Neural progenitor cell (in vitro differentiated cells): ENCODE measurements at regions not wholly inside any gene's neighbourhood (a gene's known extent, or its start where the extent isn't known, plus 50 kb on each side); places are given as distances from the start of the nearest gene placed in this dataset.
A peak's percentile ranks its signal among the peaks of the same experiment; 100 is the strongest.
"Not testable (repeated sequence)": the region's sequence is repeated elsewhere in the genome, so short reads cannot be mapped to it uniquely, and the experiment has no call there.

Experiments used
- DNase-seq: peaks from one replicate; pipeline ENCODE4 v3.0.0-alpha.2; 2016; ENCODE audit warnings: low spot score
- H2AFZ ChIP-seq: fragments of 200-600 bp; sonication (generic); replicated peaks from 2 replicates; pipeline ENCODE4 v1.6.1; 2016; ENCODE audit warnings: antibody characterized with exemption
- H3F3A ChIP-seq: fragments of 200-600 bp; sonication (generic); 2 replicates; pipeline ENCODE4 v1.6.1; 2016; ENCODE audit warnings: antibody characterized with exemption, low read depth
- H3K27ac ChIP-seq: fragments of 200-600 bp; sonication (generic); 2 replicates; pipeline ENCODE4 v1.5.1; 2016; ENCODE audit warnings: mild to moderate bottlenecking
- H3K27me3 ChIP-seq: fragments of 200-600 bp; sonication (generic); 2 replicates; pipeline ENCODE4 v1.6.1; 2016; ENCODE audit warnings: mild to moderate bottlenecking, moderate library complexity
- H3K36me3 ChIP-seq: fragments of 200-600 bp; sonication (generic); 2 replicates; pipeline ENCODE4 v1.5.1; 2016
- H3K4me1 ChIP-seq: fragments of 200-600 bp; sonication (generic); 2 replicates; pipeline ENCODE4 v1.6.1; 2016; ENCODE audit warnings: mixed run types
- H3K4me2 ChIP-seq: fragments of 200-600 bp; sonication (generic); 2 replicates; pipeline ENCODE4 v1.6.1; 2016
- H3K4me3 ChIP-seq: fragments of 200-600 bp; sonication (generic); 2 replicates; pipeline ENCODE4 v1.5.1; 2016
- H3K79me2 ChIP-seq: fragments of 200-600 bp; sonication (generic); 2 replicates; pipeline ENCODE4 v1.6.1; 2016; ENCODE audit warnings: low read depth
- H3K9ac ChIP-seq: fragments of 200-600 bp; sonication (generic); 2 replicates; pipeline ENCODE4 v1.6.1; 2016
- H3K9me3 ChIP-seq: fragments of 200-600 bp; sonication (generic); 2 replicates; pipeline ENCODE4 v1.5.1; 2016; ENCODE audit warnings: low read depth
- H4K20me1 ChIP-seq: fragments of 200-600 bp; sonication (generic); 2 replicates; pipeline ENCODE4 v1.6.1; 2016; ENCODE audit warnings: low read depth
- H3K27ac Mint-ChIP-seq: 3 replicates; pipeline ENCODE4 v1.8.0; 2021; ENCODE audit warnings: mixed read lengths
- H3K27me3 Mint-ChIP-seq: 2 replicates; pipeline ENCODE4 v1.8.0; 2022; ENCODE audit warnings: low read depth, mild to moderate bottlenecking, inconsistent platforms, moderate library complexity, mixed read lengths; ENCODE audit not compliant: insufficient read depth
- H3K36me3 Mint-ChIP-seq: 3 replicates; pipeline ENCODE4 v1.8.0; 2021; ENCODE audit warnings: mixed read lengths
- H3K4me1 Mint-ChIP-seq: 3 replicates; pipeline ENCODE4 v1.8.0; 2021; ENCODE audit warnings: mixed read lengths
- H3K4me3 Mint-ChIP-seq: 3 replicates; pipeline ENCODE4 v1.8.0; 2021; ENCODE audit warnings: mild to moderate bottlenecking, moderate library complexity, mixed read lengths
- H3K9me3 Mint-ChIP-seq: 3 replicates; pipeline ENCODE4 v1.8.0; 2020; ENCODE audit warnings: mixed read lengths
- EZH2 ChIP-seq: fragments of 200-600 bp; sonication (generic); IDR thresholded peaks from 2 replicates; pipeline ENCODE4 v1.6.1; 2017; ENCODE audit warnings: antibody characterized with exemption, mild to moderate bottlenecking, moderate library complexity
- EZH2phosphoT487 ChIP-seq: fragments of 200-600 bp; sonication (generic); IDR thresholded peaks from 2 replicates; pipeline ENCODE4 v1.6.1; 2017; ENCODE audit warnings: antibody characterized with exemption
- TF ChIP-seq, protein P1 (sequence below): fragments of 200-600 bp; sonication (generic); IDR thresholded peaks from 2 replicates; pipeline ENCODE4 v1.5.1; 2017; ENCODE audit warnings: antibody characterized with exemption, mild to moderate bottlenecking

DNA sequence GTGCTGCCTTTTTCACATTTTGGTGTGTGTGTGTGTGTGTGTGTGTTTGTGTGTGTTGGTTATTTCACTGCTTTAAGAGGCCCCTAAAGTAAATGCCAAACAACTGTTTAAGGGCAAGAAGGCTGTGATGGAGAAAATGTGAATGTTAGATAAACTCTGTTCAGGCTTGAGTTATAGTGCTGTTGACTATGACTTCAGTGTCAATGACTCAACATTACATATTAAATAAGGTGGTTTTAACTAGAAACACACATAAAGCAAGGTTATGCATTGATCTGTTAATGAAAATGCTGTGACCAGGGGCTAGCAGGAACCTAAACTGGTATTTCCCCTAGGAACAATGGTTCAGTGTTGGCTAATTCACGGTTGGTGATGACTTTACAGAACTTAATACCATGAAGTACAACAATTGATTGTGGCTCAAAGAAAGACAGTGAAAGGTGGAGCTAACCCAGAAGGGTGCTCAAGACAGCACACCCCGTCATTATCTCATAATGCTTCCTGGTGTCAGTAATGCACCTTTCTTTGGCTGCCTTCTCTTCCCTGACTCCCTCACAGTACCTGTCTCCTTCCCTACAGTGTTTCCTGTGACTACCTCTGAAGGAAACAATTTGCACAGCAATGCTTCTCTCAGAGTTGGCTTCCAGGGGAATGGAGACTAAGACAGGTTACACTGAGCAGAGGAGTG lies 116.1 kb downstream of the RIN2 start:
- no peak overlapping the region for H3K27ac ChIP-seq
- Mint-ChIP-seq H3K4me3 (no peak overlapping the region), H3K4me1 (no peaks in the 10 kb centered on the region), H3K9me3 (no peaks in the 10 kb centered on the region), H3K27me3 (peaks cover 3% of the 10 kb centered on the region), H3K27ac (no peak overlapping the region), H3K36me3 (peaks cover 17% of the 10 kb centered on the region)
- no peaks in the 10 kb centered on the region for H3K36me3 ChIP-seq
- H4K20me1 ChIP-seq: no peaks in the 10 kb centered on the region
- no peak for DNase-seq
- H3K4me3 ChIP-seq: no peak overlapping the region
- no peak overlapping the region for H2AFZ ChIP-seq
- no peaks in the 10 kb centered on the region for H3K9me3 ChIP-seq
- no peaks in the 10 kb centered on the region for H3K79me2 ChIP-seq
- no peaks in the 10 kb centered on the region for H3K27me3 ChIP-seq
- H3K9ac ChIP-seq: no peak overlapping the region
- H3K4me1 ChIP-seq: no peaks in the 10 kb centered on the region
- H3F3A ChIP-seq: no peaks in the 10 kb centered on the region
- H3K4me2 ChIP-seq: no peak overlapping the region
- TF ChIP-seq EZH2: no peak
- no peak for TF ChIP-seq EZH2phosphoT487
- TF ChIP-seq, protein P1, sequence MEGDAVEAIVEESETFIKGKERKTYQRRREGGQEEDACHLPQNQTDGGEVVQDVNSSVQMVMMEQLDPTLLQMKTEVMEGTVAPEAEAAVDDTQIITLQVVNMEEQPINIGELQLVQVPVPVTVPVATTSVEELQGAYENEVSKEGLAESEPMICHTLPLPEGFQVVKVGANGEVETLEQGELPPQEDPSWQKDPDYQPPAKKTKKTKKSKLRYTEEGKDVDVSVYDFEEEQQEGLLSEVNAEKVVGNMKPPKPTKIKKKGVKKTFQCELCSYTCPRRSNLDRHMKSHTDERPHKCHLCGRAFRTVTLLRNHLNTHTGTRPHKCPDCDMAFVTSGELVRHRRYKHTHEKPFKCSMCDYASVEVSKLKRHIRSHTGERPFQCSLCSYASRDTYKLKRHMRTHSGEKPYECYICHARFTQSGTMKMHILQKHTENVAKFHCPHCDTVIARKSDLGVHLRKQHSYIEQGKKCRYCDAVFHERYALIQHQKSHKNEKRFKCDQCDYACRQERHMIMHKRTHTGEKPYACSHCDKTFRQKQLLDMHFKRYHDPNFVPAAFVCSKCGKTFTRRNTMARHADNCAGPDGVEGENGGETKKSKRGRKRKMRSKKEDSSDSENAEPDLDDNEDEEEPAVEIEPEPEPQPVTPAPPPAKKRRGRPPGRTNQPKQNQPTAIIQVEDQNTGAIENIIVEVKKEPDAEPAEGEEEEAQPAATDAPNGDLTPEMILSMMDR: no peak

DNA sequence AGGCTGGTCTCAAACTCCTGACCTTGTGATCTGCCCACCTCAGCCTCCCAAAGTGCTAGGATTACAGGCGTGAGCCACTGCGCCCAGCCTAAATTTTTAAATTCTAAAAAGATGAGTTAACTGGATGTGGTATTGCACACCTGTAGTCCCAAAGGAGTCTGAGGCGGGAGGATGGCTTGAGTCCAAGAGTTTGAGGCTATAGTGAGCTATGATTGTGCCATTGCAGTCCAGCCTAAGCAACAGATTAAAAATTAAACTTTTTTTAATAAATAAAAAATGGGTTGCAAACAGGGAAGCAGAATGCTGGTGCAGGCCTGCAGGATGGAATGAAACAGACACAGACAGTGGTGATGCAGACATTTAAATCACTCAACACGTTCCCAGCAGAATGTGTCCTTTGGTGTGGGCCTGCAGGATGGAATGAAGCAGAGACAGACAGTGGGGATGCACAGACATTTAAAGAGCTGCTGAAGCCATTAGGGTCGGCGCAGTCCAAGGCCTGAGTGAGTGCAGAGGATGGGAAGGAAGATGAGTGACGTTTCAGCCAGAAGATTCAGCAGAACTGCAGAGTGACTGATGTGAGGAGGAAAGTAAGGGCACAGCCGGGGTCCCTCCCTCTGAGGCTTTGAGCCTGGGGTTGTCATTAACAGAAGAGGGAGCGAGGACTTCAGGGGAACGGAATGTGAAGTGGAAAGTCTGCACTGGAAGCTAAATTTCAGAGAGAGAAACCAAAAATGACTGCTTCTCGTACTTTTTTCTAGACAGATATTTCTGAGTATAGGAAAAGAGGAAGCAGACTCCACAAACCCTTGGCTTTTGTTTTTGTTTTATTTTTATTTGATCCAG lies 117.5 kb downstream of the RIN2 start:
- Histone ChIP-seq H3K36me3 (no peaks in the 10 kb centered on the region), H2AFZ (no peak overlapping the region), H3K4me2 (no peak overlapping the region), H3K27ac (no peak overlapping the region), H3K79me2 (no peaks in the 10 kb centered on the region), H3K4me1 (no peaks in the 10 kb centered on the region), H3K4me3 (no peak overlapping the region), H4K20me1 (no peaks in the 10 kb centered on the region), H3F3A (no peaks in the 10 kb centered on the region), H3K9ac (no peak overlapping the region), H3K27me3 (no peaks in the 10 kb centered on the region), H3K9me3 (no peaks in the 10 kb centered on the region)
- H3K36me3 Mint-ChIP-seq: peaks cover 16% of the 10 kb centered on the region
- H3K27ac Mint-ChIP-seq: no peak overlapping the region
- H3K4me1 Mint-ChIP-seq: no peaks in the 10 kb centered on the region
- H3K27me3 Mint-ChIP-seq: peaks cover 3% of the 10 kb centered on the region
- H3K4me3 Mint-ChIP-seq: no peak overlapping the region
- peak; percentile 20 for DNase-seq
- TF ChIP-seq EZH2phosphoT487 (no peak), EZH2 (no peak)
- TF ChIP-seq, protein P1: no peak
- H3K9me3 Mint-ChIP-seq: no peaks in the 10 kb centered on the region

DNA sequence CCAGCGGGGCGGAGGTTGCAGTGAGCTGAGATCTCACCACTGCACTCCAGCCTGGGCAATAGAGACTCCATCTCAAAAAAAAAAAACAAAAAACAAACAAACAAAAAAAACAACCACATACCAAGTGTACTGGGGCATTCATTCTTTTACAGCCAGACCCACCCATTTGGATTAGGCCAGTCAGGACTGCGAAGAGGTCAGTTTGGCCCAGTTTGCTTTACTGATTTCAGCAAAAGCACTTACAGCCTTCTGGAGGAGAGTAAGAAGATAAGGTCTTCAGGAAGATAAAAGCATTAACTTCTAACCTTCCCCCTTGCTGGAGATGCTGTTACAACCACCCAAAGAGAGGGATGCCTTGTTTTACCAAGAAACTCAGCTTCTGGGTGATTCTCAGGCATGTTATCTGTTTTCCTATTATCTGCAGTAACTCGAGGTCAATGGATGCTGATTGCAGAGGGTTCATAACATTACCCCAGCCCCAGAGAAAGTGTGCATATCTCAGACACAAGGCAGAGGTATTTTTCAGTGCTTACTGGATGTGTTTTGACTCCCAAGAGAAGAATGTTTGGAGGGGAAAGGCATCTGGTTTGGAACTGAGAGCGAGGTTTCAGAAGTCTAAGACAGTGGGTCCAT lies 118.9 kb downstream of the RIN2 start:
- no peaks in the 10 kb centered on the region for H3K36me3 ChIP-seq
- no peak overlapping the region for H3K4me3 ChIP-seq
- H3K27ac ChIP-seq: no peak overlapping the region
- no peaks in the 10 kb centered on the region for H3K4me1 ChIP-seq
- no peaks in the 10 kb centered on the region for H3K9me3 ChIP-seq
- H3K4me1 Mint-ChIP-seq: no peaks in the 10 kb centered on the region
- H3K27me3 Mint-ChIP-seq: peaks cover 3% of the 10 kb centered on the region
- peaks cover 13% of the 10 kb centered on the region for H3K36me3 Mint-ChIP-seq
- H3F3A ChIP-seq: no peaks in the 10 kb centered on the region
- H3K27ac Mint-ChIP-seq: no peak overlapping the region
- no peaks in the 10 kb centered on the region for H3K27me3 ChIP-seq
- TF ChIP-seq EZH2phosphoT487: no peak
- no peak for TF ChIP-seq EZH2
- TF ChIP-seq, protein P1: no peak
- H3K9me3 Mint-ChIP-seq: no peaks in the 10 kb centered on the region
- no peak overlapping the region for H3K9ac ChIP-seq
- H3K79me2 ChIP-seq: no peaks in the 10 kb centered on the region
- no peak for DNase-seq
- H3K4me3 Mint-ChIP-seq: no peak overlapping the region
- H4K20me1 ChIP-seq: no peaks in the 10 kb centered on the region
- no peak overlapping the region for H2AFZ ChIP-seq
- no peak overlapping the region for H3K4me2 ChIP-seq

DNA sequence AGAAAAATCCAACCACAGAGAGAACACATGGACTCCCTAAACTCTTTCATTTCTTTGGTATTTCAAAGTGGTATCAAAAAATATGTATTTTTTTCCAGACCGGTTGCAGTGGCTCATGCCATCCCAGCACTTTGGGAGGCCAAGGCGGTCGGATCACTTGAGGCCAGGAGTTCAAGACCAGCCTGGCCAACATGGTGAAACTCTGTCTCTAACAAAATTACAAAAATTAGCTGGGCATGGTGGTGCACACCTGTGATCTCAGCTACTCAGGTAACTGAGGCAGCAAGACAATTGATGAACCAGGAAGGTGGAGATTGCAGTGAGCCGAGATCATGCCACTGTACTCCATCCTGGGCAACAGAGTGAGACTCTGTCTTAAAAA lies 121.8 kb downstream of the RIN2 start:
- H2AFZ ChIP-seq, H3F3A ChIP-seq, H3K27me3 ChIP-seq, H3K79me2 ChIP-seq, H4K20me1 ChIP-seq, H3K27ac Mint-ChIP-seq, H3K36me3 Mint-ChIP-seq, H3K4me1 Mint-ChIP-seq, H3K4me1 ChIP-seq, H3K9me3 ChIP-seq, H3K27ac ChIP-seq, H3K4me3 Mint-ChIP-seq, H3K4me2 ChIP-seq, H3K27me3 Mint-ChIP-seq, H3K4me3 ChIP-seq, H3K9ac ChIP-seq, H3K9me3 Mint-ChIP-seq, H3K36me3 ChIP-seq, DNase-seq: not testable (repeated sequence)
